NCI-H2081 (cell line): ENCODE measurements at regions not wholly inside any gene's neighbourhood (a gene's known extent, or its start where the extent isn't known, plus 50 kb on each side); places are given as distances from the start of the nearest gene placed in this dataset.
"Not testable (repeated sequence)": the region's sequence is repeated elsewhere in the genome, so short reads cannot be mapped to it uniquely, and the experiment has no call there.

ENCODE experiments used
- DNase-seq, 2 experiments: peaks; one replicate each; lab custom pipeline; 2025; lab: John Stamatoyannopoulos, UW

- DNase-seq = no peak
Observed at GRCh38 chrX:45668686-45669443, 468.2 kb upstream of the DIPK2B start.

DNA sequence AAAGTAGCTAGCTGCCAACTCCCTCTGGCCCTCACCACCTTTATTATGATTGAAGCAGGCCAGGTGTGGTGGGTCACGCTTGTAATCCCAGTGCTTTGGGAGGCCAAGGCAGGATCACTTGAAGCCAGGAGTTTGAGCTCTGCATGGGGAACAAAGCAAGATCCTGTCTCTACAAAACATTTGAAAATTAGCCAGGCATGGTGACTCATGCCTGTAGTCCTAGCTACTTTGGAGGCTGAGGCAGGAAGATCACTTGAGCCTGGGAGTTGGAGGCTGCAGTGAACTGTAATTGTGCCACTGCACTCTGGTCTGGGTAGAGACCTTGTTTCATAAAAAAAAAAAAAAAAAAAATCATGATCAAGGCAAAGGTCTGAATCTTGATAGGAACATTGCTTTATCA lies 467.0 kb upstream of the DIPK2B start:
- no peak for DNase-seq

GRCh38 chrX:45664727-45665290 lies 464.1 kb upstream of the DIPK2B start:
- DNase-seq = no peak

DNA sequence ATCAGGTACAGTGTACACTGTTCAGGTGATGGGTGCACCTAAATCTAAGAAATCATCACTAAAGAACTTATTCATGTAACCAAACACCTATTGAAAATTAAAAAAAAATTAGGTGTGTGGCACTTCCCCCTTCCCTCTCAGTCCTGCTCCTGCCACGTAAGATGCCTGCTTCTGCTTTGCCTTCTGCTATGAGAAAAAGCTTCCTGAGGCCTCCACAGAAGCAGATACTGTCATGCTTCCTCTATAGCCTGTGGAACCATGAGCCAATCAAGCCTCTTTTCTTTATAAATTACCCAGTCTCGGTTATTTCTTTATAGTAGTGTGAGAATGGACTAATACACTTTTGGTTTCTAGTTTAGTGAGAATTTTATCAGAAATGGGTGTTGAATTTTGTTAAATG lies 459.8 kb upstream of the DIPK2B start:
- no peak for DNase-seq

DNA sequence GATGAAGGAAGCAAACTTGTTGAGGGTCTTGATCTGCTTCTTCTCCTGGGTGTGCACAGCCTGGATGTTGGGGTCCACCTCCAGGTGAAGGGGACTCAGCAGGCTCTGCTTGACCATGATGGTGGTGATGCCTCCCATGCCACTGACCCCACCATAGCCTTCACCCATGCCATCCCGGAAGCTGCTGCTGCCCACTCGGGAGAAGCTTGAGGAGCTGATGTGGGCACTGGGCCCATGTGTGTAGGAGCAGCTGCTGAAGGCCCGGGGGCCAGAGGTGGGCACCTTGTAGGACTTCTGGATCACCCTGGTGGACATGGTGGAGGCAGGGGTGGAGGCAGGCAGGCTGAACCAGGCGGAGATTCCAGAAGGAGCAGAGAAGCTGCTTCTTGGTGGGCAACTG lies 432.7 kb upstream of the DIPK2B start:
- DNase-seq = no peak

GRCh38 chrX:45632506-45632905 lies 431.8 kb upstream of the DIPK2B start:
- no peak for DNase-seq

- no peak for DNase-seq
Observed at GRCh38 chrX:45630078-45630477, 429.4 kb upstream of the DIPK2B start.

GRCh38 chrX:45628041-45628440 lies 427.4 kb upstream of the DIPK2B start:
- DNase-seq = no peak

DNA sequence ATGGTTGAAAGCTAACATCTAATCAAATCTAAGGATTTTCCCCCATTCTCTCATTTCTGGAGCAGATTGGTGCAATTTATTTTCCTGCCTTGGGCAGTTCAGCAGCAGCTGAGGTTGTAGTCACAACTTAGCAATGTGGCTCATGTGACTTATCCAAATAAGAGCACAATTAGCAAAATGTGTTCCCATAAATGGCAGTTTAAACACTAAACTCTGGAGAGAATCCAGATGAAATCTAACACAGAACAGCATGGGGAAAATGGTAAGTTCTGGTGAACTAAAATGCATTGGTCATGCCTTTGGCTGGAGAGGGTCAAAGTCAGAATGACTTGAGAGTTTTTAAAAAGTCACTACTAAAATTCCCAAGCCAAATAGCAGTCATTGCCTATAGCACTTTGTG lies 422.6 kb upstream of the DIPK2B start:
- DNase-seq = peak; percentile 38 to 88

DNA sequence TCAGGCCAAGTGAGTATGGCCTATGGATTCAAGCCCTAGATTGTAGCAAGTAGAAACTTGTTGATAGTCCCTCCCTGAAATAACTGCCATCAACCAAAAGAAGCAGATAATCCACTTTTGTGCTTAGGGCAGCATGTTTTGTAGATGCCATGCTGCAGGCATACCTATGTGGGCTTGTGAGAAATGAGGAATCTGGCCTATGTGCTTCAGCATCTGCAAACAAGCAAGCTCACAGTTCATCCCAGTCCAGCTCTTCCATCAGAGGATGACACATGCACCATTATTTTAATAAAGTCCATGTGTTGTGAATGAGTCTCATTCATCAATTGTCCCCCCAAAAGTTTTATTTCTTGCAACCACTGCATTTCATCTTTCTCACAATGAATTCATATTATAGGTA lies 421.9 kb upstream of the DIPK2B start:
- DNase-seq = no peak

- no peak for DNase-seq
Observed at GRCh38 chrX:45622042-45622423, 421.4 kb upstream of the DIPK2B start.

DNA sequence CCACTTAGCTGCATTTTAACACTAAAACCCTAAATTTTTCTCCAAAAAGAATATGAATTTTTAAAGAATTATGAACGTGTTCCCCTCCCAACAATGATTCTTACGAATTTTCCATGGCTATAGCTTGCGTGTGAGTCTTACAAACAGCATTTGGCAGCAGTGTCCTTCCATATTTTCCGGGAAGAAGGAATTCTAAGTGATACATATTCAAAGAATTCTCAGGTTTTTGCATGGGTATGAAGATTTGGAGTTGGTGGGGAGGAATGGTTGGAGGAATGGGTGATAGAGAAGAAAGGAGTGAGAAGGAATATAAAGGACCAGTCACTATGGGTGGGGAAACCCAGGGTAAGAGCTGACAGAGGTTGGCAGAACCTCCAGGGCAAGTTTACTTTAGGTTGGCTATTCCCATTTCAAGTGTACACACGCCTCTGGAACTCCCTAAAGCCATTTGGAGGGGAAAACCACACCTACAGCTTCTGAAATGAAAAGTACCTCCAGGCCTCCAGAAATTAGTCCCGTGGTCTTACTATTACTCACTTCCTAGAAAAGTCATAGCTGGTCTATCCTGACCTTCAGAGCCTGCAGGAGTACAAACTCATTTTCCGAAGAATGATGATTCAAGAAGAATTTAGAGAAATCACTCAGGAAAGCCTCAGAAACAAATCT lies 420.8 kb upstream of the DIPK2B start:
- DNase-seq = peak in 1 of 2 experiments; percentile 14

- DNase-seq = peak; percentile 20 to 64
Observed at GRCh38 chrX:45619290-45619689, 418.6 kb upstream of the DIPK2B start.

DNA sequence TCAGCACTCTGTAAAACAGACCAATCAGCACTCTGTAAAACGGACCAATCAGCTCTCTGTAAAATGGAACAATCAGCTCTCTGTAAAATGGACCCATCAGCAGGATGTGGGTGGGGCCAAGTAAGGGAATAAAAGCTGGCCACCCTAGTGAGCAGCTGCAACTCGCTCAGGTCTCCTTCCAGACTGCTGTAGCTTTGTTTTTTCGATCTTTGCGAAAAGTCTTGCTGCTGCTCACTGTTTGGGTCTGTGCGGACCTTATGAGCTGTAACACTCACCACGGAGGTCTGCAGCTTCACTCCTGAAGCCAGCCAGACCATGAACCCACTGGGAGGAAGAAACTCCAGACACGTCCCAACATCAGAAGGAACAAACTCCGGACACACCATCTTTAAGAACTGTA lies 414.9 kb upstream of the DIPK2B start:
- DNase-seq = not testable (repeated sequence)

DNA sequence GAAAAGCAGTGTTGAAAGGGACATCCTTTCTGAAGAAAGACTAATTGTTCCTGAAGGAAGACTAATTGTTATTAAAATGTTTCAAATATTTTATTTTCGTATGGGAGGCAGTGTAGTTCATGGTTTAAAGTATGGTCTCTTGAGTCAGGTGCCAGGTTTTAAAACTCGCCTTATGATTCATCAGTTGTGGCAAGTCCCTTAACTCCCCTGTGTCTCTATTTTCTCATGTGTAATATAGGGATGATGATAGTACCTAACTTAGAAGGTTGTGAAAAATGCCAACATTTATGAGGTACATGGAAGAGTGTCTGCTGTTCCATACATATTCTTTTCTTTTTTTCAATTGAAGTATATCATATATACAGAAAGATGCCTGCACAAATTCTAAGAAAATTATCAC lies 414.2 kb upstream of the DIPK2B start:
- no peak for DNase-seq

- no peak for DNase-seq
Observed at GRCh38 chrX:45602151-45602550, 401.5 kb upstream of the DIPK2B start.

- DNase-seq = no peak
Observed at GRCh38 chrX:45601052-45601451, 400.4 kb upstream of the DIPK2B start.

DNA sequence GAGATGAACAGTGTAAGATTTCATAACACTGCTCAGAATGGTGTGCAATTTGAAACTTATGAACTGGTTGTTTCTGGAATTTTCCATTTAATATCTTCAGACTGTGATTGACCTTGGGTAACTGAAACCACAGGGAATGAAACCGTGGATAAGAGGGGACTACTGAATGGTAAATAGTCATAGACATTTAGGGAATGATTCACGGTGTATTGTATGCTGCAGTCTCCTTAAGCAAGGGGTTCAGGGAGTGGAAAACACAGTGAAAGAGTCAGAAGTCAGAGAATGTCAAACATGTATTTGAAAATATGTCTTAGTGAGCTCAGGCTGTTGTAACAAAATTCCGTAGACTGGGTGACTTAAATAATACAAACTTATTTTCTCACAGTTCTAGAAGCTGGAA lies 398.2 kb upstream of the DIPK2B start:
- DNase-seq = no peak

DNA sequence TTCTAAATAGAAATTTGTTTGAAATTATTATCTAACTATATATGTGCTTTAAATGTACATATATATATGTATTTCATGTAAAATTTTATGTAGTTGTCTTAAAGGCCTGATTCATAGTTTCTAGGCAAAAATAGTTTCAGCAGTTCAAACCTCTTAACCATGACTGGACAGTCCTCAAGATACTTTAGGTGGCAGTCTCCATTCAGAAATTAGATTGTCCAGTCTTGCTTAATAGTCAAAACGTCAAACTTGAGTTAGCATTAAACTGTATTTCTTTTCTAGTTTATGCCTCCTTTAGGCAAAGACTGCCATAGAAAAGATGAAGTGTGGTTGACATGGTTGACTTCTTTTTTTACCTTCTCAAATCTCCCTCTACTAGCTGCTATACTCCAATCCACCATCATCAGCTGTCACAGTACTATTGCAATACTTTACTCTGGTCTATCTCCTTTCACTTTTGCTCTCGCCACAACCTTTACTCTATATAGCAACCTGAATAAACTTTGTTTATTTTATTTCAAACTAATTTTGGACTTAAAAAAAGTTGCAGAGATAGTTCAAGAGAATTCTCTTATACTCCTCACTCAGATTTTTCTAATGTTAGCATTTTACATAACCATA lies 395.6 kb upstream of the DIPK2B start:
- no peak for DNase-seq

DNA sequence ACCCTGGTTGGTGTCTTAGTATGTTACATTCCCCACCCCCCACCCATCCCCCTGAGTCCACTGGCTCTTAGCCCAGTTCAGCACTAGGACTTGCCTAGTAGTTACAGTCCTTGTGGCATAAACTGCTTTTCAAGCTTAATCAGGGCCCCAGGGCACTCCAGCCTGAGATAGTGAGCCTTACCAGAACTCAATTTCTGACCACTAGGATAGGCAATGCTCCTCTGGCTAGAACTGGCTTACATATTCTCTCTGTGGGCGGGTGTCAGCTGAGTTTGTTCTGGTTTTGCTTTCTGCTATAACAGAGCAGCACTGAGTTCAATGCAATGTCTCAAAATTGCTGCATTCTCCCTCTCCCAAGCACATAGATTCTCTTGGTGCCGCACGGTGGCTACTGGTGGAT lies 391.4 kb upstream of the DIPK2B start:
- DNase-seq = no peak

- no peak for DNase-seq
Observed at GRCh38 chrX:45591650-45592049, 391.0 kb upstream of the DIPK2B start.

DNA sequence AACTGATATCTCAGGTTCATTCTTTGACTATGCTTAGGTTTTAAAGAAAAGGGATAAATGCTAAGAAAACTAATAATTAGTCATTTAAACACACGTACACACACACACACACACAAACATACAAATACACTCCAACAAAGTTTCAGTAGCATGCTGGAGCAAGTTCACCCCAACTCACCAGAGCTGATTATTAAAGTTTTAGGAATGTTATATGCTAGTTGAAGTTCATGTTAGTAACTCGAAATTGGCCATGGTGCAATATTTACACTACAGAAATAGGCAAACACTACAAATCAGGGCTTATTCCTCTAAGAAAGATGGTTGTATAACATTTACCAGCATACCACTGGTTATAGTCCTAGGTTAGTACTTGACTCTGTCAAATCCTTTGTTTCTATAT lies 384.0 kb upstream of the DIPK2B start:
- peak in 1 of 2 experiments; percentile 22 for DNase-seq

DNA sequence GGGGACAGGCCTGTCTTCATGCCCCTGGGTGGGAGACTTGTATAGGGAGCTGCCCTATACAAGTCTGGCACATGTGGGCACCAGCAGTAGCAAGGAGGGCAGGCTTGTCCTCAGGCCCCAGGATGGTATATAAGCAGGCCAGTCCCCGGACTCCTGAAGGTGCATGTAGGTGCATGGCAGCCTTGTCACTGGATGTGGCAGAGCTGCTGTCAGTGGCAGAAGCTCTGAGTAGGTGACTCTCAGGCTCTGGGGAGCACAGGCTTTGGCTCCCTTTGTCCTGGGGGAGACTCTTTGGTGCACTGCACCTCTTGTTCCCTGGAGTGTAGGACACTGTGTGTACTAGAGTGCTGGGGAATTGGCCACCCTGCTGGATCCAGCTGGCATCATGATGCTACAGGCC lies 376.7 kb upstream of the DIPK2B start:
- DNase-seq = no peak
